Smooth muscle cell (in vitro differentiated cells): ENCODE measurements at regions not wholly inside any gene's neighbourhood (a gene's known extent, or its start where the extent isn't known, plus 50 kb on each side); places are given as distances from the start of the nearest gene placed in this dataset.

Experiments
- DNase-seq: peaks from one replicate; lab custom pipeline; 2025; ENCODE audit not compliant: unreplicated experiment; lab: John Stamatoyannopoulos, UW
- H2AFZ ChIP-seq: fragments of 200-600 bp; sonication (generic); 2 replicates; pipeline ENCODE4 v1.6.0; 2016; ENCODE audit warnings: antibody characterized with exemption, low read depth, mild to moderate bottlenecking
- H3F3A ChIP-seq: fragments of 200-600 bp; sonication (generic); 2 replicates; pipeline ENCODE4 v1.6.0; 2017; ENCODE audit warnings: antibody characterized with exemption, low read depth
- H3K27ac ChIP-seq: fragments of 200-600 bp; sonication (generic); 2 replicates; pipeline ENCODE4 v1.5.1; 2016; ENCODE audit warnings: low read depth, mild to moderate bottlenecking
- H3K27me3 ChIP-seq: fragments of 200-600 bp; sonication (generic); 2 replicates; pipeline ENCODE4 v1.6.1; 2016; ENCODE audit warnings: low read depth, mild to moderate bottlenecking
- H3K36me3 ChIP-seq: fragments of 200-600 bp; sonication (generic); 2 replicates; pipeline ENCODE4 v1.5.1; 2016; ENCODE audit warnings: low read depth
- H3K4me1 ChIP-seq: fragments of 200-600 bp; sonication (generic); 2 replicates; pipeline ENCODE4 v1.5.1; 2016; ENCODE audit warnings: low read depth
- H3K4me2 ChIP-seq: fragments of 200-600 bp; sonication (generic); 2 replicates; pipeline ENCODE4 v1.6.0; 2016; ENCODE audit warnings: mild to moderate bottlenecking
- H3K4me3 ChIP-seq: fragments of 200-600 bp; sonication (generic); 2 replicates; pipeline ENCODE4 v1.5.1; 2016; ENCODE audit warnings: mild to moderate bottlenecking
- H3K79me2 ChIP-seq: fragments of 200-600 bp; sonication (generic); 2 replicates; pipeline ENCODE4 v1.6.0; 2016; ENCODE audit warnings: low read depth, mild to moderate bottlenecking
- H3K9ac ChIP-seq: fragments of 200-600 bp; sonication (generic); 2 replicates; pipeline ENCODE4 v1.6.0; 2016; ENCODE audit warnings: low read depth
- H3K9me3 ChIP-seq: fragments of 200-600 bp; sonication (generic); replicated peaks from 2 replicates; pipeline ENCODE4 v1.5.1; 2016; ENCODE audit warnings: low read depth
- H4K20me1 ChIP-seq: fragments of 200-600 bp; sonication (generic); 2 replicates; pipeline ENCODE4 v1.6.0; 2016; ENCODE audit warnings: low read depth
- WGBS: methylation state at CpG from one replicate; pipeline ENCODE4 v1.1.7; 2016; ENCODE audit warnings: low lambda C conversion rate; 5-methylcytosine and 5-hydroxymethylcytosine counted together
- TF ChIP-seq, protein P1 (sequence below): fragments of 200-600 bp; sonication (generic); IDR thresholded peaks from 2 replicates; pipeline ENCODE4 v1.5.1; 2017; ENCODE audit warnings: borderline replicate concordance, mild to moderate bottlenecking, antibody characterized with exemption; ENCODE audit not compliant: insufficient read depth, poor library complexity, severe bottlenecking

DNA sequence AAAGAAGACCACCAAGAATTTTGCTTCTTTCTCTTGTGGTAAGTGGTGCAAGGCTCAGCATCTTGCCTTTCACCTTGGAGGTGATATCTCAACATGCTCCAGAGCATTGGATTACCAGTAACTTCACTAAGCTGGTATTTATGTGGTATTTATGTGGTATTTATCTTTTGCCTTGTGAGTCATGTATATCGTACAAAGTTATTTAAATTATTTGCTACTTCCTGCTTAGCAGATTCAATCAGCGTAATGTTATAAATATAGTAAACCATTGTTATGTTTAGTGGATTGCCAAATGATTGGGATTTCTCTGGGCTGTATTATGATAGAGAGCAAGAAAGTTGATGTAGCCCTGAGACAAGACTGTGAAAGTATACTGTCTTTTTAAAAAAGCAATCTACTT is 366.4 kb downstream of the IPO8 start:
- Histone ChIP-seq H3F3A (no peaks in the 10 kb centered on the region), H3K36me3 (no peaks in the 10 kb centered on the region), H3K4me1 (no peaks in the 10 kb centered on the region), H3K27me3 (no peaks in the 10 kb centered on the region), H3K27ac (no peak overlapping the region), H3K79me2 (no peaks in the 10 kb centered on the region), H4K20me1 (no peaks in the 10 kb centered on the region), H2AFZ (no peak overlapping the region), H3K9me3 (no peaks in the 10 kb centered on the region), H3K4me2 (no peak overlapping the region), H3K4me3 (no peak overlapping the region), H3K9ac (no peak overlapping the region)
- TF ChIP-seq, protein P1, sequence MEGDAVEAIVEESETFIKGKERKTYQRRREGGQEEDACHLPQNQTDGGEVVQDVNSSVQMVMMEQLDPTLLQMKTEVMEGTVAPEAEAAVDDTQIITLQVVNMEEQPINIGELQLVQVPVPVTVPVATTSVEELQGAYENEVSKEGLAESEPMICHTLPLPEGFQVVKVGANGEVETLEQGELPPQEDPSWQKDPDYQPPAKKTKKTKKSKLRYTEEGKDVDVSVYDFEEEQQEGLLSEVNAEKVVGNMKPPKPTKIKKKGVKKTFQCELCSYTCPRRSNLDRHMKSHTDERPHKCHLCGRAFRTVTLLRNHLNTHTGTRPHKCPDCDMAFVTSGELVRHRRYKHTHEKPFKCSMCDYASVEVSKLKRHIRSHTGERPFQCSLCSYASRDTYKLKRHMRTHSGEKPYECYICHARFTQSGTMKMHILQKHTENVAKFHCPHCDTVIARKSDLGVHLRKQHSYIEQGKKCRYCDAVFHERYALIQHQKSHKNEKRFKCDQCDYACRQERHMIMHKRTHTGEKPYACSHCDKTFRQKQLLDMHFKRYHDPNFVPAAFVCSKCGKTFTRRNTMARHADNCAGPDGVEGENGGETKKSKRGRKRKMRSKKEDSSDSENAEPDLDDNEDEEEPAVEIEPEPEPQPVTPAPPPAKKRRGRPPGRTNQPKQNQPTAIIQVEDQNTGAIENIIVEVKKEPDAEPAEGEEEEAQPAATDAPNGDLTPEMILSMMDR, result no peak
- WGBS, result 44% methylated on average over 2 of the region's 2 CpGs
- no peak for DNase-seq

GRCh38 chr12:30323008-30323407 is 372.7 kb downstream of the IPO8 start:
- TF ChIP-seq, protein P1, result no peak
- H3K27ac ChIP-seq, result no peak overlapping the region
- H4K20me1 ChIP-seq, result no peaks in the 10 kb centered on the region
- no peak overlapping the region for H2AFZ ChIP-seq
- no peak overlapping the region for H3K4me3 ChIP-seq
- 43% methylated on average over 4 of the region's 4 CpGs for WGBS
- no peak for DNase-seq
- H3K9me3 ChIP-seq, result no peaks in the 10 kb centered on the region
- H3K36me3 ChIP-seq, result no peaks in the 10 kb centered on the region
- H3K4me1 ChIP-seq, result no peaks in the 10 kb centered on the region
- no peaks in the 10 kb centered on the region for H3K79me2 ChIP-seq
- no peaks in the 10 kb centered on the region for H3K27me3 ChIP-seq
- no peaks in the 10 kb centered on the region for H3F3A ChIP-seq
- H3K4me2 ChIP-seq, result no peak overlapping the region
- H3K9ac ChIP-seq, result no peak overlapping the region

DNA sequence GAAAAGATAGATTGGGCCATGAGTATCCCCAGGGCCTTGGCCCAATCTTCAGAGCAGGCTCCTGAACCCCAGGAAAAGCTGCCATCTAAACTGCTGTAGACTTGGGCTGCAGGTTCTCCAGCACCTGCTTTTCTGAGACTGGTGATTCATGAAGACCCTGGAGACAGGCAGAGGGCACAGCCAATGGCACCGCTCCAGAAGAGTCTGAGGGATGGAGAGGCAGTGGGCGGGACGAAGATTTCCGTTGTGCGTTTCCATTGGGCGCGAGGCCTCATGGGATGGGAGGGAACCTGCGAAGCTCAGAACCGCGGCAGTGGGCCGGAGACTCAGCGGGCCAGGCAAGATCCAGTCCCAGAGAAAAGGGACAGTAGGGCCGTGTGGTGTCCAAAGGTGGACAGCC is 375.1 kb downstream of the IPO8 start:
- DNase-seq, result no peak
- H3F3A ChIP-seq, result no peaks in the 10 kb centered on the region
- no peaks in the 10 kb centered on the region for H3K79me2 ChIP-seq
- TF ChIP-seq, protein P1, result no peak
- no peaks in the 10 kb centered on the region for H3K9me3 ChIP-seq
- H3K9ac ChIP-seq, result no peak overlapping the region
- H3K27ac ChIP-seq, result no peak overlapping the region
- no peak overlapping the region for H3K4me2 ChIP-seq
- no peak overlapping the region for H3K4me3 ChIP-seq
- H2AFZ ChIP-seq, result no peak overlapping the region
- H4K20me1 ChIP-seq, result no peaks in the 10 kb centered on the region
- no peaks in the 10 kb centered on the region for H3K4me1 ChIP-seq
- H3K27me3 ChIP-seq, result no peaks in the 10 kb centered on the region
- 96% methylated on average over 13 of the region's 13 CpGs for WGBS
- H3K36me3 ChIP-seq, result no peaks in the 10 kb centered on the region

- no peaks in the 10 kb centered on the region for H3K36me3 ChIP-seq
Measured at GRCh38 chr12:30314506-30315100, 381.1 kb downstream of the IPO8 start.

More at GRCh38 chr12:30314506-30315100, 381.1 kb downstream of the IPO8 start:
- no peaks in the 10 kb centered on the region for H3K9me3 ChIP-seq
- H3K4me1 ChIP-seq, result no peaks in the 10 kb centered on the region
- no peaks in the 10 kb centered on the region for H4K20me1 ChIP-seq
- H3K79me2 ChIP-seq, result no peaks in the 10 kb centered on the region
- no peaks in the 10 kb centered on the region for H3F3A ChIP-seq
- WGBS, result 67% methylated on average over 5 of the region's 5 CpGs
- H3K4me3 ChIP-seq, result no peak overlapping the region
- no peak overlapping the region for H3K27ac ChIP-seq
- no peak overlapping the region for H3K9ac ChIP-seq
- no peak overlapping the region for H2AFZ ChIP-seq
- H3K27me3 ChIP-seq, result no peaks in the 10 kb centered on the region
- no peak for DNase-seq
- no peak overlapping the region for H3K4me2 ChIP-seq
- TF ChIP-seq, protein P1, result no peak
